IMR-90 (cell line): ENCODE measurements at regions not wholly inside any gene's neighbourhood (a gene's known extent, or its start where the extent isn't known, plus 50 kb on each side); places are given as distances from the start of the nearest gene placed in this dataset.

Experiments
- ATAC-seq: fragments of 200-7000 bp; cut with Tn5 transposase; 2 replicates; pipeline ENCODE4 v1.9.1; 2020; ENCODE audit warnings: low read depth, mild to moderate bottlenecking, moderate library complexity
- BruUV-seq: library from RNA; stranded (reverse); fragments of 400-500 nt; replicated peaks from 2 replicates; lab custom pipeline; 2021; lab: Mats Ljungman, UMichigan
- CTCF ChIA-PET: fragments of 300-600 bp; formaldehyde crosslinking; extraction: SDS; loops from one replicate; lab custom pipeline; 2021; ENCODE audit warnings: antibody characterized with exemption; lab: Yijun Ruan, JAX
- POLR2A ChIA-PET: fragments of 300-600 bp; sonication (Branson Sonifier 250); formaldehyde crosslinking; loops from one replicate; lab custom pipeline; 2022; ENCODE audit warnings: antibody characterized with exemption; ENCODE audit not compliant: unreplicated experiment; lab: Charles Lee
- DNase-seq: peaks from one replicate; pipeline ENCODE4 v3.0.0; 2013
- H2AFZ ChIP-seq: replicated peaks from 2 replicates; pipeline ENCODE3; 2013; ENCODE audit warnings: low read length, mild to moderate bottlenecking; ENCODE audit not compliant: poor library complexity
- H2AK5ac ChIP-seq: 2 replicates; pipeline ENCODE4 v1.6.1; 2013; ENCODE audit warnings: low read depth, low read length, inconsistent platforms
- H2AK9ac ChIP-seq: replicated peaks from 2 replicates; pipeline ENCODE3; 2013; ENCODE audit warnings: mild to moderate bottlenecking, low read depth, low read length, moderate library complexity; ENCODE audit not compliant: poor library complexity
- H2BK120ac ChIP-seq: 2 replicates; pipeline ENCODE4 v1.6.1; 2013; ENCODE audit warnings: low read depth, low read length, inconsistent platforms
- H2BK15ac ChIP-seq: 3 replicates; pipeline ENCODE4 v1.6.1; 2013; ENCODE audit warnings: low read depth, low read length, inconsistent platforms
- H2BK20ac ChIP-seq: 2 replicates; pipeline ENCODE4 v1.6.1; 2013; ENCODE audit warnings: low read depth, mild to moderate bottlenecking, inconsistent platforms, low read length, moderate library complexity
- H2BK5ac ChIP-seq: 2 replicates; pipeline ENCODE4 v1.6.1; 2013; ENCODE audit warnings: mild to moderate bottlenecking, low read depth, low read length, inconsistent platforms; ENCODE audit not compliant: poor library complexity, severe bottlenecking
- H3K14ac ChIP-seq: replicated peaks from 2 replicates; pipeline ENCODE4 v1.6.1; 2013; ENCODE audit warnings: low read depth, low read length, inconsistent platforms
- H3K18ac ChIP-seq: 2 replicates; pipeline ENCODE4 v1.6.1; 2013; ENCODE audit warnings: low read depth, low read length, control low read depth
- H3K23ac ChIP-seq: 2 replicates; pipeline ENCODE4 v1.6.1; 2013; ENCODE audit warnings: low read depth, low read length, inconsistent platforms
- H3K27ac ChIP-seq: 2 replicates; pipeline ENCODE4 v1.5.1; 2013; ENCODE audit warnings: mild to moderate bottlenecking, control low read depth, low read length; ENCODE audit not compliant: insufficient read depth
- H3K27me3 ChIP-seq: 2 replicates; pipeline ENCODE4 v1.6.1; 2013; ENCODE audit warnings: low read length; ENCODE audit not compliant: control insufficient read depth, insufficient read depth
- H3K36me3 ChIP-seq: 2 replicates; pipeline ENCODE4 v1.6.1; 2013; ENCODE audit warnings: low read length, mixed read lengths; ENCODE audit not compliant: control insufficient read depth, insufficient read depth
- H3K4ac ChIP-seq: 2 replicates; pipeline ENCODE4 v1.6.1; 2013; ENCODE audit warnings: low read depth, low read length, inconsistent platforms
- H3K4me1 ChIP-seq: 2 replicates; pipeline ENCODE4 v1.6.1; 2013; ENCODE audit warnings: low read length, mixed read lengths; ENCODE audit not compliant: control insufficient read depth, insufficient read depth
- H3K4me2 ChIP-seq: 2 replicates; pipeline ENCODE4 v1.6.1; 2013; ENCODE audit warnings: low read depth, mild to moderate bottlenecking, control low read depth, low read length, moderate library complexity
- H3K4me3 ChIP-seq: 2 replicates; pipeline ENCODE4 v1.5.1; 2013; ENCODE audit warnings: low read depth, mild to moderate bottlenecking, control low read depth, low read length, moderate library complexity; ENCODE audit not compliant: insufficient read depth
- H3K56ac ChIP-seq: 2 replicates; pipeline ENCODE4 v1.6.1; 2013; ENCODE audit warnings: low read length, inconsistent platforms; ENCODE audit not compliant: insufficient read depth; ENCODE audit errors: extremely low read depth
- H3K79me1 ChIP-seq, 2 experiments: 2 replicates each; pipeline ENCODE4 v1.6.1; 2013; ENCODE audit warnings: low read length in 2 of 2, inconsistent platforms in 1 of 2, low read depth in 1 of 2
- H3K9ac ChIP-seq: 2 replicates; pipeline ENCODE4 v1.6.1; 2013; ENCODE audit warnings: low read depth, low read length, control low read depth
- H3K9me1 ChIP-seq: 2 replicates; pipeline ENCODE4 v1.6.1; 2013; ENCODE audit warnings: low read length, inconsistent platforms; ENCODE audit not compliant: insufficient read depth
- H3K9me3 ChIP-seq: 2 replicates; pipeline ENCODE4 v1.6.1; 2013; ENCODE audit warnings: low read length; ENCODE audit not compliant: control insufficient read depth, insufficient read depth
- H4K20me1 ChIP-seq: 2 replicates; pipeline ENCODE4 v1.6.1; 2013; ENCODE audit warnings: low read length, inconsistent platforms; ENCODE audit not compliant: insufficient read depth
- H4K5ac ChIP-seq: 2 replicates; pipeline ENCODE4 v1.6.1; 2013; ENCODE audit warnings: mild to moderate bottlenecking, low read depth, low read length, control low read depth
- H4K8ac ChIP-seq, 2 experiments: 2 replicates each; pipeline ENCODE4 v1.6.1; 2013; ENCODE audit warnings: low read depth in 2 of 2, low read length in 2 of 2, control low read depth in 1 of 2, inconsistent platforms in 1 of 2
- H4K91ac ChIP-seq: 2 replicates; pipeline ENCODE4 v1.6.1; 2013; ENCODE audit warnings: low read depth, low read length, inconsistent platforms; ENCODE audit not compliant: insufficient read depth
- BHLHE40 ChIP-seq: fragments of 150-350 bp; IDR thresholded peaks from 2 replicates; pipeline ENCODE4 v1.6.1; 2016; ENCODE audit warnings: mild to moderate bottlenecking, low read depth, low read length
- CEBPB ChIP-seq: IDR thresholded peaks from 2 replicates; pipeline ENCODE4 v1.6.1; 2012; ENCODE audit warnings: low read depth, low read length, improper control_type of control experiment
- CHD1 ChIP-seq: IDR thresholded peaks from 2 replicates; pipeline ENCODE4 v1.6.1; 2012; ENCODE audit warnings: low read depth, low read length, improper control_type of control experiment
- FOS ChIP-seq: fragments of 150-350 bp; IDR thresholded peaks from 2 replicates; pipeline ENCODE4 v1.6.1; 2016; ENCODE audit warnings: low read depth, low read length
- MAFK ChIP-seq: IDR thresholded peaks from 2 replicates; pipeline ENCODE4 v1.6.1; 2012; ENCODE audit warnings: low read depth, low read length, improper control_type of control experiment
- MAZ ChIP-seq: IDR thresholded peaks from 2 replicates; pipeline ENCODE4 v1.6.1; 2012; ENCODE audit warnings: low read depth, mild to moderate bottlenecking, low read length, improper control_type of control experiment, moderate library complexity, borderline replicate concordance
- MXI1 ChIP-seq: IDR thresholded peaks from 2 replicates; pipeline ENCODE4 v1.6.1; 2012; ENCODE audit warnings: low read depth, mild to moderate bottlenecking, low read length, moderate library complexity, borderline replicate concordance
- NFE2L2 ChIP-seq: fragments of 150-350 bp; IDR thresholded peaks from 2 replicates; pipeline ENCODE4 v1.6.1; 2016; ENCODE audit warnings: low read depth, mild to moderate bottlenecking, low read length
- POLR2A ChIP-seq: IDR thresholded peaks from 2 replicates; pipeline ENCODE4 v1.6.1; 2012; ENCODE audit warnings: mild to moderate bottlenecking, low read depth, low read length
- RAD21 ChIP-seq: IDR thresholded peaks from 2 replicates; pipeline ENCODE4 v1.6.1; 2012; ENCODE audit warnings: low read length, improper control_type of control experiment
- RCOR1 ChIP-seq: IDR thresholded peaks from 2 replicates; pipeline ENCODE4 v1.6.1; 2012; ENCODE audit warnings: mild to moderate bottlenecking, low read length, improper control_type of control experiment; ENCODE audit not compliant: insufficient replicate concordance
- RFX5 ChIP-seq: IDR thresholded peaks from 2 replicates; pipeline ENCODE4 v1.8.0; 2012; ENCODE audit warnings: low read depth, mild to moderate bottlenecking, low read length, moderate library complexity
- SMC3 ChIP-seq: fragments of 150-350 bp; IDR thresholded peaks from 2 replicates; pipeline ENCODE4 v1.6.1; 2016; ENCODE audit warnings: low read depth, mild to moderate bottlenecking, antibody characterized with exemption, low read length, moderate library complexity
- WGBS, 2 experiments: methylation state at CpG; one replicate each; pipeline versions ENCODE4 v1.1.5 to v1.1.7; 2013; ENCODE audit warnings: missing lambda C conversion rate in 2 of 2; ENCODE audit not compliant: insufficient read length in 1 of 2; ENCODE audit errors: extremely low coverage in 2 of 2; 5-methylcytosine and 5-hydroxymethylcytosine counted together
- dilution Hi-C: fragments of 300-500 bp; cut with HindIII; formaldehyde crosslinking; loops from one replicate; pipeline ENCODE4 v1.14.3; 2018; ENCODE audit warnings: low sequenced_read_pairs; ENCODE audit not compliant: unreplicated experiment
- in situ Hi-C: fragments of 300-500 bp; cut with MboI; formaldehyde crosslinking; loops from 3 replicates; pipeline ENCODE4 v1.14.3; 2019; ENCODE audit warnings: low sequenced_read_pairs, inconsistent platforms, mixed read lengths
- intact Hi-C: fragments of 100-400 bp; cut with micrococcal nuclease; formaldehyde crosslinking; loops from 2 replicates; pipeline ENCODE4 v1.10.0; 2022
- TF ChIP-seq, protein P1 (sequence below): fragments of 150-350 bp; IDR thresholded peaks from 2 replicates; pipeline ENCODE4 v1.6.1; 2016; ENCODE audit warnings: low read depth, mild to moderate bottlenecking, low read length, moderate library complexity, borderline replicate concordance
- TF ChIP-seq, protein P2 (sequence below): fragments of 150-350 bp; IDR thresholded peaks from 2 replicates; pipeline ENCODE4 v1.6.1; 2017; ENCODE audit warnings: mild to moderate bottlenecking, antibody characterized with exemption, low read length, low read depth
- TF ChIP-seq, protein P3 (sequence below): conservative IDR thresholded peaks from 2 replicates; pipeline ENCODE4 v1.5.1; 2012; ENCODE audit warnings: mild to moderate bottlenecking, low read depth, low read length, improper control_type of control experiment

DNA sequence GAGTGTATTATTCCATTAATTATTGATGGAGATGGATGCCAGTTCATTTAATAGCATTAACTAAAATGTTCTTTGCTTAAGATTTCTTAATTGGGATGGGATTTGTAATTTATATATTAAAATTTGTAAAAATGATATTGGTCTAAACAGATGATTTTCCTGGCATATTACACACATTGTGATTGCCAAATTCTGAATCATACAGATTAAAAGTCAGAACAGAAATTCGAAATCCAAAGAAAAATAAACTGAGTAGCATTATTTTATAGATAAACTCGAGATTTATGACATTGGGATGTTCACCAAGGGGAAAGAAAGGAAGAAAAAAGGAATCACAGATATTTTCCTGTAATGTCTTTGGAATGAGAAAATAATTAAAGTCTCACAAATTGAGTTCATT is 481.1 kb downstream of the CCER1 start:
- POLR2A ChIA-PET, result no interaction called here
- H3K79me1 ChIP-seq, result no peaks in the 10 kb centered on the region

More for the DNA sequence above, 481.1 kb downstream of the CCER1 start:
- no peak overlapping the region for H3K4me3 ChIP-seq
- TF ChIP-seq BHLHE40, result no peak
- TF ChIP-seq, protein P1, sequence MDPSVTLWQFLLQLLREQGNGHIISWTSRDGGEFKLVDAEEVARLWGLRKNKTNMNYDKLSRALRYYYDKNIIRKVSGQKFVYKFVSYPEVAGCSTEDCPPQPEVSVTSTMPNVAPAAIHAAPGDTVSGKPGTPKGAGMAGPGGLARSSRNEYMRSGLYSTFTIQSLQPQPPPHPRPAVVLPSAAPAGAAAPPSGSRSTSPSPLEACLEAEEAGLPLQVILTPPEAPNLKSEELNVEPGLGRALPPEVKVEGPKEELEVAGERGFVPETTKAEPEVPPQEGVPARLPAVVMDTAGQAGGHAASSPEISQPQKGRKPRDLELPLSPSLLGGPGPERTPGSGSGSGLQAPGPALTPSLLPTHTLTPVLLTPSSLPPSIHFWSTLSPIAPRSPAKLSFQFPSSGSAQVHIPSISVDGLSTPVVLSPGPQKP, result no peak
- no peak for TF ChIP-seq CEBPB
- no peak for TF ChIP-seq FOS
- TF ChIP-seq, protein P2, sequence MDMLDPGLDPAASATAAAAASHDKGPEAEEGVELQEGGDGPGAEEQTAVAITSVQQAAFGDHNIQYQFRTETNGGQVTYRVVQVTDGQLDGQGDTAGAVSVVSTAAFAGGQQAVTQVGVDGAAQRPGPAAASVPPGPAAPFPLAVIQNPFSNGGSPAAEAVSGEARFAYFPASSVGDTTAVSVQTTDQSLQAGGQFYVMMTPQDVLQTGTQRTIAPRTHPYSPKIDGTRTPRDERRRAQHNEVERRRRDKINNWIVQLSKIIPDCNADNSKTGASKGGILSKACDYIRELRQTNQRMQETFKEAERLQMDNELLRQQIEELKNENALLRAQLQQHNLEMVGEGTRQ, result no peak
- TF ChIP-seq, protein P3, sequence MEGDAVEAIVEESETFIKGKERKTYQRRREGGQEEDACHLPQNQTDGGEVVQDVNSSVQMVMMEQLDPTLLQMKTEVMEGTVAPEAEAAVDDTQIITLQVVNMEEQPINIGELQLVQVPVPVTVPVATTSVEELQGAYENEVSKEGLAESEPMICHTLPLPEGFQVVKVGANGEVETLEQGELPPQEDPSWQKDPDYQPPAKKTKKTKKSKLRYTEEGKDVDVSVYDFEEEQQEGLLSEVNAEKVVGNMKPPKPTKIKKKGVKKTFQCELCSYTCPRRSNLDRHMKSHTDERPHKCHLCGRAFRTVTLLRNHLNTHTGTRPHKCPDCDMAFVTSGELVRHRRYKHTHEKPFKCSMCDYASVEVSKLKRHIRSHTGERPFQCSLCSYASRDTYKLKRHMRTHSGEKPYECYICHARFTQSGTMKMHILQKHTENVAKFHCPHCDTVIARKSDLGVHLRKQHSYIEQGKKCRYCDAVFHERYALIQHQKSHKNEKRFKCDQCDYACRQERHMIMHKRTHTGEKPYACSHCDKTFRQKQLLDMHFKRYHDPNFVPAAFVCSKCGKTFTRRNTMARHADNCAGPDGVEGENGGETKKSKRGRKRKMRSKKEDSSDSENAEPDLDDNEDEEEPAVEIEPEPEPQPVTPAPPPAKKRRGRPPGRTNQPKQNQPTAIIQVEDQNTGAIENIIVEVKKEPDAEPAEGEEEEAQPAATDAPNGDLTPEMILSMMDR, result no peak
- TF ChIP-seq NFE2L2, result no peak
- TF ChIP-seq POLR2A, result no peak
- TF ChIP-seq RFX5, result no peak
- no peak for TF ChIP-seq SMC3
- no peak for TF ChIP-seq RCOR1
- TF ChIP-seq CHD1, result no peak
- TF ChIP-seq MAZ, result no peak
- no peak for TF ChIP-seq RAD21
- TF ChIP-seq MXI1, result no peak
- TF ChIP-seq MAFK, result no peak
- intact Hi-C loops, result no loop called here
- H3K27ac ChIP-seq, result no peak overlapping the region
- BruUV-seq, result no TSS peak
- ATAC-seq (no peak), DNase-seq (no peak)
- no peak overlapping the region for H4K8ac ChIP-seq
- no peaks in the 10 kb centered on the region; the same call in 1 of the 2 replicates for H3K9me3 ChIP-seq
- no peak overlapping the region for H3K14ac ChIP-seq
- no peaks in the 10 kb centered on the region for H3K27me3 ChIP-seq
- no peak overlapping the region for H2BK5ac ChIP-seq
- H3K9ac ChIP-seq, result no peak overlapping the region
- no peak overlapping the region for H2BK15ac ChIP-seq
- no CpG with 5 or more reads among the region's 2 CpGs for WGBS, 2 experiments
- CTCF ChIA-PET, result no interaction called here
- in situ Hi-C loops, result no loop called here
- H4K20me1 ChIP-seq, result no peaks in the 10 kb centered on the region
- no peak overlapping the region for H2BK20ac ChIP-seq
- H2AK9ac ChIP-seq, result no peak overlapping the region
- no peak overlapping the region for H3K4ac ChIP-seq
- H3K18ac ChIP-seq, result no peak overlapping the region
- H4K5ac ChIP-seq, result no peak overlapping the region
- no peaks in the 10 kb centered on the region for H3K4me1 ChIP-seq
- no peaks in the 10 kb centered on the region for H3K9me1 ChIP-seq
- H3K4me2 ChIP-seq, result no peak overlapping the region
- H3K36me3 ChIP-seq, result no peaks in the 10 kb centered on the region
- dilution Hi-C loops, result no loop called here
- no peak overlapping the region for H2BK120ac ChIP-seq
- no peak overlapping the region for H3K56ac ChIP-seq
- H2AK5ac ChIP-seq, result no peak overlapping the region
- no peak overlapping the region for H4K91ac ChIP-seq
- H3K23ac ChIP-seq, result no peak overlapping the region
- H2AFZ ChIP-seq, result no peak overlapping the region
